ENCODE measurements at regions not wholly inside any gene's neighbourhood (a gene's known extent, or its start where the extent isn't known, plus 50 kb on each side); places are given as distances from the start of the nearest gene placed in this dataset.
A peak's percentile ranks its signal among the peaks of the same experiment; 100 is the strongest.

- no peak for TF ChIP-seq CTCF (IDR thresholded peaks at IDR 0.05; ENCODE audit: insufficient read depth, low read depth, low read length)
- peak; percentile 31 for DNase-seq (ENCODE audit: low read depth)
- H3K4me3 ChIP-seq (ENCODE audit: low read depth, low read length): no peak overlapping the region
Measured at GRCh38 chr4:110364911-110365520, 110.9 kb upstream of the ENPEP start.

GRCh38 chr4:110361921-110362320, 114.0 kb upstream of the ENPEP start:
- H3K4me3 ChIP-seq (ENCODE audit: low read depth, low read length): no peak overlapping the region
- TF ChIP-seq CTCF (IDR thresholded peaks at IDR 0.05; ENCODE audit: insufficient read depth, low read depth, low read length): no peak
- peak; percentile 19 for DNase-seq (ENCODE audit: low read depth)

GRCh38 chr4:110359076-110359475, 116.9 kb upstream of the ENPEP start:
- no peak for TF ChIP-seq CTCF (IDR thresholded peaks at IDR 0.05; ENCODE audit: insufficient read depth, low read depth, low read length)
- DNase-seq (ENCODE audit: low read depth): no peak
- H3K4me3 ChIP-seq (ENCODE audit: low read depth, low read length): no peak overlapping the region

- no peak for DNase-seq (ENCODE audit: low read depth)
- no peak for TF ChIP-seq CTCF (IDR thresholded peaks at IDR 0.05; ENCODE audit: insufficient read depth, low read depth, low read length)
- H3K4me3 ChIP-seq (ENCODE audit: low read depth, low read length): no peak overlapping the region
Measured at GRCh38 chr4:110357521-110357920, 118.4 kb upstream of the ENPEP start.

GRCh38 chr4:110354460-110354859, 121.5 kb upstream of the ENPEP start:
- no peak overlapping the region for H3K4me3 ChIP-seq (ENCODE audit: low read depth, low read length)
- TF ChIP-seq CTCF (IDR thresholded peaks at IDR 0.05; ENCODE audit: insufficient read depth, low read depth, low read length): no peak
- DNase-seq (ENCODE audit: low read depth): no peak

GRCh38 chr4:110352670-110353442, 123.1 kb upstream of the ENPEP start:
- no peak overlapping the region for H3K4me3 ChIP-seq (ENCODE audit: low read depth, low read length)
- no peak for TF ChIP-seq CTCF (IDR thresholded peaks at IDR 0.05; ENCODE audit: insufficient read depth, low read depth, low read length)
- no peak for DNase-seq (ENCODE audit: low read depth)
